ENCODE measurements at regions not wholly inside any gene's neighbourhood (a gene's known extent, or its start where the extent isn't known, plus 50 kb on each side); places are given as distances from the start of the nearest gene placed in this dataset.

GRCh38 chr20:53750827-53751619 lies 157.4 kb upstream of the ZNF217 start:
- peak in 1 of 4 experiments; percentile 13 for DNase-seq (ENCODE audit: low read depth in 4 of 4, low spot score in 1 of 4)

- no peak for DNase-seq (ENCODE audit: low read depth in 4 of 4, low spot score in 1 of 4)
These were observed 155.9 kb upstream of the ZNF217 start for GRCh38 chr20:53749499-53749898.

- DNase-seq (ENCODE audit: low read depth in 4 of 4, low spot score in 1 of 4): no peak
These were observed 155.3 kb upstream of the ZNF217 start for GRCh38 chr20:53748821-53749421.

- no peak for DNase-seq (ENCODE audit: low read depth in 4 of 4, low spot score in 1 of 4)
These were observed 154.5 kb upstream of the ZNF217 start for GRCh38 chr20:53748176-53748575.

- no peak for DNase-seq (ENCODE audit: low read depth in 4 of 4, low spot score in 1 of 4)
These were observed 150.1 kb upstream of the ZNF217 start for GRCh38 chr20:53743607-53744260.

- no peak for DNase-seq (ENCODE audit: low read depth in 4 of 4, low spot score in 1 of 4)
These were observed 149.0 kb upstream of the ZNF217 start for GRCh38 chr20:53742685-53743081.

- no peak for DNase-seq (ENCODE audit: low read depth in 4 of 4, low spot score in 1 of 4)
These were observed 148.0 kb upstream of the ZNF217 start for GRCh38 chr20:53741726-53742028.

GRCh38 chr20:53739799-53740785 lies 146.5 kb upstream of the ZNF217 start:
- no peak for DNase-seq (ENCODE audit: low read depth in 4 of 4, low spot score in 1 of 4)

- no peak for DNase-seq (ENCODE audit: low read depth in 4 of 4, low spot score in 1 of 4)
These were observed 145.5 kb upstream of the ZNF217 start for GRCh38 chr20:53738945-53739798.

GRCh38 chr20:53738039-53738944 lies 144.7 kb upstream of the ZNF217 start:
- DNase-seq (ENCODE audit: low read depth in 4 of 4, low spot score in 1 of 4): no peak

GRCh38 chr20:53737396-53738038 lies 143.9 kb upstream of the ZNF217 start:
- no peak for DNase-seq (ENCODE audit: low read depth in 4 of 4, low spot score in 1 of 4)

GRCh38 chr20:53736757-53737395 lies 143.2 kb upstream of the ZNF217 start:
- no peak for DNase-seq (ENCODE audit: low read depth in 4 of 4, low spot score in 1 of 4)

- DNase-seq (ENCODE audit: low read depth in 4 of 4, low spot score in 1 of 4): no peak
These were observed 142.6 kb upstream of the ZNF217 start for GRCh38 chr20:53736122-53736756.

GRCh38 chr20:53735536-53736050 lies 142.0 kb upstream of the ZNF217 start:
- DNase-seq (ENCODE audit: low read depth in 4 of 4, low spot score in 1 of 4): no peak

- no peak for DNase-seq (ENCODE audit: low read depth in 4 of 4, low spot score in 1 of 4)
These were observed 140.5 kb upstream of the ZNF217 start for GRCh38 chr20:53734006-53734688.

- DNase-seq (ENCODE audit: low read depth in 4 of 4, low spot score in 1 of 4): no peak
These were observed 138.0 kb upstream of the ZNF217 start for GRCh38 chr20:53731595-53731994.

- DNase-seq (ENCODE audit: low read depth in 4 of 4, low spot score in 1 of 4): no peak
These were observed 134.7 kb upstream of the ZNF217 start for GRCh38 chr20:53728359-53728758.

Measured in stimulated activated CD4-positive, alpha-beta T cell treated with anti-CD3 and anti-CD28 coated beads, Interleukin-1b, Interleukin-23, amount 100 ng/mL, for 24 hours (primary cell).